ENCODE measurements at regions not wholly inside any gene's neighbourhood (a gene's known extent, or its start where the extent isn't known, plus 50 kb on each side); places are given as distances from the start of the nearest gene placed in this dataset.

GRCh38 chr14:81653626-81654025 lies 120.0 kb upstream of the SEL1L start:
- TF ChIP-seq CTCF (conservative IDR thresholded peaks at IDR 0.05; ENCODE audit: low read length) (no peak), EZH2phosphoT487 (IDR thresholded peaks at IDR 0.05; ENCODE audit: borderline replicate concordance, low read depth, low read length) (no peak)

Measured in OCI-LY7 (cell line).